Nephron progenitor cell (in vitro differentiated cells): ENCODE measurements at regions not wholly inside any gene's neighbourhood (a gene's known extent, or its start where the extent isn't known, plus 50 kb on each side); places are given as distances from the start of the nearest gene placed in this dataset.
A peak's percentile ranks its signal among the peaks of the same experiment; 100 is the strongest.

ENCODE experiments used
- DNase-seq: peaks from one replicate; pipeline ENCODE4 v3.0.0; 2021
- H3K27ac Mint-ChIP-seq: 2 replicates; pipeline ENCODE4 v1.8.0; 2021; ENCODE audit warnings: mild to moderate bottlenecking, moderate library complexity, mixed read lengths
- H3K27me3 Mint-ChIP-seq: 2 replicates; pipeline ENCODE4 v1.8.0; 2021; ENCODE audit warnings: mild to moderate bottlenecking, low read depth, mixed read lengths; ENCODE audit not compliant: poor library complexity
- H3K36me3 Mint-ChIP-seq: 2 replicates; pipeline ENCODE4 v1.8.0; 2021; ENCODE audit warnings: low read depth, mixed read lengths
- H3K4me1 Mint-ChIP-seq: 2 replicates; pipeline ENCODE4 v1.8.0; 2021; ENCODE audit warnings: mixed read lengths
- H3K4me3 Mint-ChIP-seq: 2 replicates; pipeline ENCODE4 v1.8.0; 2021; ENCODE audit warnings: mild to moderate bottlenecking, moderate library complexity, mixed read lengths
- H3K9me3 Mint-ChIP-seq: 2 replicates; pipeline ENCODE4 v1.8.0; 2021; ENCODE audit warnings: mild to moderate bottlenecking, moderate library complexity, mixed read lengths
- CTCF ChIP-seq: fragments of 200-600 bp; sonication (generic); IDR thresholded peaks from 2 replicates; pipeline ENCODE4 v1.5.0; 2021; ENCODE audit warnings: antibody characterized with exemption

GRCh38 chr6:54010340-54011276 is 100.6 kb upstream of the MLIP start:
- no peak for TF ChIP-seq CTCF
- Mint-ChIP-seq H3K4me3 (peak overlapping the region; percentile 64), H3K4me1 (peaks cover 43% of the 10 kb centered on the region), H3K27ac (peak overlapping the region; percentile 84), H3K36me3 (peaks cover 8% of the 10 kb centered on the region), H3K9me3 (peaks cover 18% of the 10 kb centered on the region), H3K27me3 (no peaks in the 10 kb centered on the region)
- peak; percentile 47 for DNase-seq

GRCh38 chr6:54011277-54011648 is 100.0 kb upstream of the MLIP start:
- Mint-ChIP-seq H3K4me3 (peak overlapping the region; percentile 64), H3K27me3 (no peaks in the 10 kb centered on the region), H3K27ac (peak overlapping the region; percentile 84), H3K4me1 (peaks cover 44% of the 10 kb centered on the region), H3K9me3 (peaks cover 18% of the 10 kb centered on the region), H3K36me3 (peaks cover 8% of the 10 kb centered on the region)
- DNase-seq: no peak
- no peak for TF ChIP-seq CTCF

- DNase-seq: no peak
- Mint-ChIP-seq H3K27ac (no peak overlapping the region), H3K27me3 (no peaks in the 10 kb centered on the region)
Measured at GRCh38 chr6:54013966-54014365, 97.3 kb upstream of the MLIP start.

GRCh38 chr6:54014440-54014839 is 96.8 kb upstream of the MLIP start:
- no peak overlapping the region for H3K27ac Mint-ChIP-seq
- H3K36me3 Mint-ChIP-seq: peaks cover 8% of the 10 kb centered on the region

More at GRCh38 chr6:54013966-54014365, 97.3 kb upstream of the MLIP start:
- peaks cover 69% of the 10 kb centered on the region for H3K4me1 Mint-ChIP-seq
- H3K9me3 Mint-ChIP-seq: peaks cover 18% of the 10 kb centered on the region
- TF ChIP-seq CTCF: no peak
- no peak overlapping the region for H3K4me3 Mint-ChIP-seq
- peaks cover 8% of the 10 kb centered on the region for H3K36me3 Mint-ChIP-seq

GRCh38 chr6:54017877-54018276 is 93.4 kb upstream of the MLIP start:
- no peak for TF ChIP-seq CTCF
- no peak overlapping the region for H3K27ac Mint-ChIP-seq
- no peaks in the 10 kb centered on the region for H3K27me3 Mint-ChIP-seq
- no peak for DNase-seq
- peaks cover 42% of the 10 kb centered on the region for H3K4me1 Mint-ChIP-seq
- peaks cover 8% of the 10 kb centered on the region for H3K36me3 Mint-ChIP-seq
- no peak overlapping the region for H3K4me3 Mint-ChIP-seq
- peaks cover 11% of the 10 kb centered on the region for H3K9me3 Mint-ChIP-seq

More at GRCh38 chr6:54014440-54014839, 96.8 kb upstream of the MLIP start:
- Mint-ChIP-seq H3K4me1 (peaks cover 67% of the 10 kb centered on the region), H3K4me3 (no peak overlapping the region), H3K9me3 (peaks cover 18% of the 10 kb centered on the region), H3K27me3 (no peaks in the 10 kb centered on the region)
- TF ChIP-seq CTCF: no peak
- DNase-seq: no peak

GRCh38 chr6:54018722-54019121 is 92.5 kb upstream of the MLIP start:
- H3K4me1 Mint-ChIP-seq: peaks cover 42% of the 10 kb centered on the region
- no peak for TF ChIP-seq CTCF
- H3K9me3 Mint-ChIP-seq: peaks cover 6% of the 10 kb centered on the region
- no peak overlapping the region for H3K4me3 Mint-ChIP-seq
- H3K27me3 Mint-ChIP-seq: no peaks in the 10 kb centered on the region
- peaks cover 6% of the 10 kb centered on the region for H3K36me3 Mint-ChIP-seq
- H3K27ac Mint-ChIP-seq: no peak overlapping the region
- no peak for DNase-seq
